Astrocyte of the spinal cord (primary cell): ENCODE measurements at regions not wholly inside any gene's neighbourhood (a gene's known extent, or its start where the extent isn't known, plus 50 kb on each side); places are given as distances from the start of the nearest gene placed in this dataset.
"Not testable (repeated sequence)": the region's sequence is repeated elsewhere in the genome, so short reads cannot be mapped to it uniquely, and the experiment has no call there.

Source experiments
- DNase-seq: peaks from one replicate; pipeline ENCODE4 v3.0.0; 2011; ENCODE audit warnings: low read depth, low spot score
- H3K4me3 ChIP-seq: 2 replicates; pipeline ENCODE4 v1.5.1; 2011; ENCODE audit warnings: low read depth, mild to moderate bottlenecking, low read length, moderate library complexity
- CTCF ChIP-seq: IDR thresholded peaks from 2 replicates; pipeline ENCODE4 v1.5.1; 2012; ENCODE audit warnings: low read depth, mild to moderate bottlenecking, low read length, inconsistent platforms
- in situ Hi-C: cut with HindIII; loops from 2 replicates; pipeline ENCODE4 v1.10.0; 2017; ENCODE audit warnings: low sequenced_read_pairs

- H3K4me3 ChIP-seq = no peak overlapping the region
- in situ Hi-C loops = no loop called here
- no peak for DNase-seq
- TF ChIP-seq CTCF = no peak
These were observed 498.9 kb downstream of the NTRK2 start for GRCh38 chr9:85168412-85168811.

GRCh38 chr9:85167146-85167545, 497.6 kb downstream of the NTRK2 start:
- TF ChIP-seq CTCF = no peak
- H3K4me3 ChIP-seq = no peak overlapping the region
- in situ Hi-C loops = no loop called here
- DNase-seq = no peak

- DNase-seq = no peak
- in situ Hi-C loops = no loop called here
- H3K4me3 ChIP-seq = no peak overlapping the region
- no peak for TF ChIP-seq CTCF
These were observed 494.3 kb downstream of the NTRK2 start for GRCh38 chr9:85163825-85164224.

DNA sequence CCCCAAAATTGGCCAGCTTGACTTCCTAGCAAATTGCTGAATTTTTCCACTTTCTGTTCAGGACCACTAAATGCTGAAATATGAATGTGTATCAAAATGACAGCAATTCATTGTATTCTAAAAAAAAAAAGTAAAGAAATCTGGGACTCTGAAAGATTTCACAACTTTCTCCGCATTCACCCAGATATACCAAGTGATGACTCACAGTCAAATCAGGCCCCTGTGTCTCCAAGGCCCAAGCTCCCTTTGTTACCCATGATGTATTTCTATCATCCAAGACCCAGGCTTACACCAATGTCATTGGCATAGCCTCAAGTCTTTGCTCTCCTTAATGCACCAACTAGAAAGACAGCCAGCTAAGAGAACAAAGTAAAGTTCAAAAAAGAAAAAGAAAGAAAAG, 493.9 kb downstream of the NTRK2 start:
- no peak overlapping the region for H3K4me3 ChIP-seq
- no peak for TF ChIP-seq CTCF
- in situ Hi-C loops = no loop called here
- DNase-seq = no peak

DNA sequence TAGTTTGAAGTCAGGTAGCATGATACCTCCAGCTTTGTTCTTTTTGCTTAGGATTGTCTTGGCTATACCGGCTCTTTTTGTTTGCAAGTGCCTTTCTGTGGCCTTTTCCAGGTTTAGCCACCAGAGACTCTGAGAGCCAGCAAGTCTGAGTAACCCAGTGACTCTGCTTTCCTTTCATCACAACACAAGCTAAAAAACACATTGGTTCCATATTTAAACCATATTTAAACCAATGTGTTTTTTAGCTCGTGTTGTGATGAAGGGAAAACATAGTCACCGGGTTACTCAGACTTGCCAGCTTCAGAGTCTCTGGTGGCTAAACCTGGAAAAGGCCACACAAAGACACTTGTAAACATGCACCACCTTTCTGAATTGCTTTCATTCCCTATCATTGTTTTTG, 493.3 kb downstream of the NTRK2 start:
- DNase-seq = no peak
- H3K4me3 ChIP-seq = no peak overlapping the region
- TF ChIP-seq CTCF = no peak
- in situ Hi-C loops = no loop called here

DNA sequence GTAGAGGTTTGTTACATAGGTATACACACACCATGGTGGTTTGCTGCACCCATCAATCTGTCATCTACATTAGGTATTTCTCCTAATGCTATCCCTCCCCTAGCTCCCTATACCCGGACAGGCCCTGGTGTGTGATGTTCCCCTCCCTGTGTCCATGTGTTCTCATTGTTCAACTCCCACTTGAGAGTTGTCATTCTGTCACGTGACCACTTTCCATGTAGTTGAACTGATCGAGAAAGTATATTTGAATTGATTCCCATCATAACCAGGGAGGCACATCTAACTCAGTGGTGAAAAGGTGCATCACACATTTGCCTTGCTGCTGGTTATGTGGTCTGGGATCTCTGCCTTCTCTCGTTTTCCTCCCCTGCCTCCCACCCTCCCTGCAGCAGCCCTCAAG, 491.4 kb downstream of the NTRK2 start:
- H3K4me3 ChIP-seq, DNase-seq, in situ Hi-C loops: not testable (repeated sequence)

GRCh38 chr9:85158512-85158911, 489.0 kb downstream of the NTRK2 start:
- no peak overlapping the region for H3K4me3 ChIP-seq
- in situ Hi-C loops = no loop called here
- no peak for TF ChIP-seq CTCF
- DNase-seq = no peak
